Hematopoietic multipotent progenitor cell (in vitro differentiated cells): ENCODE measurements at regions not wholly inside any gene's neighbourhood (a gene's known extent, or its start where the extent isn't known, plus 50 kb on each side); places are given as distances from the start of the nearest gene placed in this dataset.
"Not testable (repeated sequence)": the region's sequence is repeated elsewhere in the genome, so short reads cannot be mapped to it uniquely, and the experiment has no call there.

ENCODE experiments used
- DNase-seq, 3 donors: peaks; one replicate each; pipeline ENCODE4 v3.0.0-alpha.2; 2011 to 2015; ENCODE audit warnings: low read depth in 2 of 3, low spot score in 2 of 3

GRCh38 chr9:71286146-71286545 lies 164.7 kb upstream of the TRPM3 start:
- no peak for DNase-seq

GRCh38 chr9:71285191-71285656 lies 163.8 kb upstream of the TRPM3 start:
- DNase-seq, result peak; percentile 7 to 79 (median 40)

- DNase-seq, result not testable (repeated sequence)
Measured at GRCh38 chr9:71282116-71282515, 160.7 kb upstream of the TRPM3 start.

- no peak for DNase-seq
Measured at GRCh38 chr9:71279151-71279739, 157.8 kb upstream of the TRPM3 start.

GRCh38 chr9:71273613-71274012 lies 152.2 kb upstream of the TRPM3 start:
- DNase-seq, result no peak

GRCh38 chr9:71271602-71272001 lies 150.2 kb upstream of the TRPM3 start:
- DNase-seq, result no peak

- DNase-seq, result no peak
Measured at GRCh38 chr9:71270554-71270953, 149.1 kb upstream of the TRPM3 start.

GRCh38 chr9:71269859-71270258 lies 148.4 kb upstream of the TRPM3 start:
- DNase-seq, result no peak

- DNase-seq, result no peak
Measured at GRCh38 chr9:71268871-71269635, 147.6 kb upstream of the TRPM3 start.

GRCh38 chr9:71263451-71263850 lies 142.0 kb upstream of the TRPM3 start:
- DNase-seq, result no peak

- DNase-seq, result not testable (repeated sequence)
Measured at GRCh38 chr9:71260419-71260818, 139.0 kb upstream of the TRPM3 start.

- no peak for DNase-seq
Measured at GRCh38 chr9:71254592-71255277, 133.3 kb upstream of the TRPM3 start.

- DNase-seq, result no peak
Measured at GRCh38 chr9:71253011-71253410, 131.6 kb upstream of the TRPM3 start.

GRCh38 chr9:71250581-71250980 lies 129.2 kb upstream of the TRPM3 start:
- no peak for DNase-seq

GRCh38 chr9:71249729-71250317 lies 128.4 kb upstream of the TRPM3 start:
- DNase-seq, result peak in 2 of 3 donors; percentile 59 to 83

GRCh38 chr9:71245651-71246050 lies 124.2 kb upstream of the TRPM3 start:
- DNase-seq, result no peak

- DNase-seq, result no peak
Measured at GRCh38 chr9:71243951-71244350, 122.5 kb upstream of the TRPM3 start.

GRCh38 chr9:71242081-71242480 lies 120.7 kb upstream of the TRPM3 start:
- DNase-seq, result no peak

- no peak for DNase-seq
Measured at GRCh38 chr9:71237051-71237450, 115.6 kb upstream of the TRPM3 start.

- no peak for DNase-seq
Measured at GRCh38 chr9:71233646-71234045, 112.2 kb upstream of the TRPM3 start.

GRCh38 chr9:71223953-71224538 lies 102.6 kb upstream of the TRPM3 start:
- peak in 2 of 3 donors; percentile 28 to 64 for DNase-seq
